ENCODE measurements at regions not wholly inside any gene's neighbourhood (a gene's known extent, or its start where the extent isn't known, plus 50 kb on each side); places are given as distances from the start of the nearest gene placed in this dataset.
"Not testable (repeated sequence)": the region's sequence is repeated elsewhere in the genome, so short reads cannot be mapped to it uniquely, and the experiment has no call there.

GRCh38 chrX:42432552-42432951 is 345.4 kb downstream of the PPP1R2C start:
- DNase-seq: no peak

DNA sequence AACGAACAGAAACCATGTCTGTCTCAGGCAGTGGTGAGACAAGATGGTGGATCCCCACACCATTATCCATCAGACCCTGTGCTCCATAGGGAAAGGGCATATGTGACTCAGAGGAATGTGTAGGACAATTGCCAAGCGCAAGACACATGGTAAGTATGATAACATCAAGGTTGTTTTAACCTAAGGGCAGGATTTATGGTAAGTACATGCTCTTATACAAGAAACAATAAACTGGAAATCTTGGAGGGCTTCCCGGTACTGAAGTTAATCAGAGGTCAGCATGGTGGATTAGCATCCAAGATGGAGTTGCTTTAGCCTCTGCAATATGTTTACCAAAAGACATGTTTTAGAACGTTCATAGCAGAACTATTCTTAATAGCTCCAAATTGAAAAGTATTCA is 355.0 kb downstream of the PPP1R2C start:
- no peak for DNase-seq

DNA sequence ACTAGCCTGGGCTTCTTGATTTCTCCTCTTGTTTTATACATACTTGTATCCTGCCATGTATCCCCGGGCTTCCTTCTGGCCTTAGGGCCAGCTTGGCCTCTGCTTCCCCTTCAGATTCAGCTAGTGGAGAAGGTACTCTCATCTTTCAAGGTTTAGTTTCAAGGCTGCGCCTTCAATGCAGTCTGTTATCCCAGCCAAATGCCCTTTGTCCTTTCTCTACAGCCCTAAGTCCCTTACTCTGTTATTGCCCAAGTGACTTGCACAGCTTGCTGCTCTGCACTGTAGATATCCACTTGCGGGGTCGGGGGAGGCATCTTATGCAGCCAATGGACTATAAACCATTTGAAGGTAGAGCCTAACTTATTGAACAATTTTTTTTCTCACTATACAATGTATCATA is 357.5 kb downstream of the PPP1R2C start:
- DNase-seq: no peak

DNA sequence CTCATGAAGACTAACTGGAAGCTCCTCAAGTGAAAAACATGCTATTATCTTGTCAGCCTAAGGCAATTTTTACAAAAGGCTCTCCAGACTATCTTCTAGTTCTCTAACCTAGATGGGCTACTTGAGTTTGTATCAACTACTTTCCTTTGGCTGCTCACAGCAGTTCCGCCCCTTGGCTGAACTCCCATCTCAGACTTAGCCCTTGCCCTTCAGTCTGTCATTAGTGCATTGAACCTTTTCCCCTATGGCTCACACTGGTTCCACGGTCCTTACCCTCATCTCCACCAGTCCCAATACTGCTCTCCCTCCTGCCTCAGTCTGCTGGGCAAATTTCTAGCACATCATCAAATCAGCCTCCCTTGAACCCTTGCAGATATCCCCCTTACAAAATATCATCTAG is 362.3 kb downstream of the PPP1R2C start:
- DNase-seq: no peak

DNA sequence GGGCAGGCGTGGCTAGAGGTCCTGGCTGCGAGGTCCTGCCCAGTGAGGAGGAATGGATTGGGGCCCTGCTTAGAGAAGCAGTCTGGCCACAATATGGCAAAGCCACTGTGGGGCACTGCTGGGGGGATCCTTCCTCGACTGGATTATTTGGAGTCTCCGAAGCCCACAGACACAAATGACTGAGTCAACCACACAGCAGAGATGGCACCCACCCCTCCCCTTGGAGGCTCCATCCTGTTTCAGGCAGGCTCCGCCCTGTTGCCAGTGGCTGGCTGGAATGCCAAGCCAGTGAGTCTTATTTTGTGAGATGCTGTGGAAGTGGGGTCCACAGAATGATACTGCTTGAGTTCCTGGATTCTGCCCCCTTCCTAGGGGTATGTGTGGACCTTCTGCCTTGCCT is 363.9 kb downstream of the PPP1R2C start:
- no peak for DNase-seq

GRCh38 chrX:42399632-42400024 is 378.3 kb downstream of the PPP1R2C start:
- DNase-seq: no peak

- no peak for DNase-seq
Observed at GRCh38 chrX:42398967-42399631, 378.9 kb downstream of the PPP1R2C start.

DNA sequence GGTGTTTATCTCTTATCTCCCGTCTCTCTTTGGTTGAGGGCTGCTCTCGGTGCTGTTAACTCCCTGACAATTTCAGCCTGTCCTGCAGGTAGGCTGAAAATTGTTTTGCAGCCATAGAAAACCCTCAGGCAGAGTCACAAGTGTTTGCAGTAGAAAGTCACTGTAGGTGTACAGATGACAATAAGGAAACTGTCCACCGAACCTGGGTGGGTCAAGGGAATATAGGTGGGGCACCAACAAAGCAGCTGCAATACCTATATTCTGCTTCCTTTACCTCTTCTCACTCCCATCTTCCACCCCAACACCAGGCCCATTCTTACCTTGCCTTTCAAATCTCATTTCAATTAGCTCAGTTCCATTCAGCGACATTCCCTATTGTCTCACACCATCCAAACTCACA is 381.8 kb downstream of the PPP1R2C start:
- DNase-seq: no peak

DNA sequence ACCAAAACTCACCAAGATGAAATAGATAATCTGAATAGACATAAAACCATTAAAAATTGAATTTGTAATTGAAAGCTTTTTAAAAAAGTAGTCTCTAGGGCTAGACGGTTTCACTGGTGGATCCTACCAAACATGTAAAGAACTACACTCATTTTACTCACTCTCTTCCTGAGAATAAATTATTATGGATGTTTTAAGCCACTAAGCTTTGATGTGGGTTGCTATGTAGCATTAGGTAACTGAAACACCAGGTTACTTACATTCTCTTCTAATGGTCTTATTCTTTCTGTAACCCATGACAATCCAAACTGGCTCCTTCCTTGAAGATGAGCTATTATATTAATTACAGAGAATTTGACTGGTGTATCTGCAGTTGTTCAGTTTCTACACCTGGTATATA is 385.1 kb downstream of the PPP1R2C start:
- DNase-seq: no peak

- DNase-seq: no peak
Observed at GRCh38 chrX:42386681-42387080, 391.3 kb downstream of the PPP1R2C start.

DNA sequence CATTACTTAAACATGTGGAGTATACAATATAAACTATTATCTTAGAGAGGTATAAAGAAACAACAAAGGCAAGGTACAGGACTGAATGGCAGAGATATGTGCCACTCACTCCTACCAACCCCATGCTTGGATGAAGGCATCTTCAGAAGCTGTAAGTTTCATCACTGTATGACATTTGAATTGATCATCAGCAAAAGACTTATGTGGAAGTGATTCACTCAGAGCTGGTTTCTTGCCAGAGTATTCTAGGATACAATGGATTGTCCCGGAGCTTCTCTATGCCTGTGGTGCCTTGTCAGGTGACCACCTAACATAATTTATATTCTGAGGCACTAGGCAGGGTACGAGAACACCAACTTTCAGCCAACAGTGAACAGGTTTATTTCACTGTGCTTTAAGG is 392.2 kb downstream of the PPP1R2C start:
- DNase-seq: no peak

GRCh38 chrX:42384956-42385355 is 393.0 kb downstream of the PPP1R2C start:
- no peak for DNase-seq

DNA sequence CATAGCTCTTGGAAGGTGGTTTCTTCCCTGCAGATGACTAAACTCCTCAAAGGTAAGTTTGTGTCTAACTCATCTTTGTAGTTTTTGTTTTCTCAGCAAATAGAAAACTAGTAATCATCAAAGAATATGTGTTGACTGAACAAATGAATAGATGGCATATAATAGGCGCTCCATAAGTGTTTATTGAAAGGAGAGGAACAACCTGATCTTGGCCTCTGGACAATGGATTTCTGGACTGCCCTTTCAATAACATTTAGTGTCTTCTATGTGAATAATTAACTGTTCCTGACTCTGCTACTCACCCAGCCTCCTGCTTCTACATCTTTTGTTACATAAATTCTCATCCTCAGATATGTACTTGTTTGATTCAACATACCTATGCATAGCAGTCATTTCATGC is 399.1 kb downstream of the PPP1R2C start:
- DNase-seq: no peak

GRCh38 chrX:42375086-42375485 is 402.9 kb downstream of the PPP1R2C start:
- no peak for DNase-seq

GRCh38 chrX:42366181-42366580 is 411.8 kb downstream of the PPP1R2C start:
- DNase-seq: no peak

DNA sequence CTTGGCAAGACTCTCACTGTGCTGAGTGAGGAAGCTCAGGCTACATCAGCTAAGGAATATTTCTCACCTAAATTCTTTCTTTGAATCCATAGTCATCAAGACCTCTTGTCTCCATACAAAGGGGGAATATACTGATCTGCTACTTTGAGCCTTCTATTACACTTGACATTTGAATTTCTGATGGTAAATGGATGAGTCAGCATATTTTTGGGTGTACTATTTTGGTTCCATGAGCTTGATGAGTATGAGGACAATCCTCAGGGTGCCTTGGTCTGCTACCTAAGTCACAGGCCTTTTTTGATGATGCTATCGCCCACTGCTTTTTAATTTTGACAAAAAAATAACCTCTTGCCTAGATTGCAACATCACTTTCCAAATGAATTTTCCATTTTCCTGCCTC is 415.7 kb downstream of the PPP1R2C start:
- no peak for DNase-seq

DNA sequence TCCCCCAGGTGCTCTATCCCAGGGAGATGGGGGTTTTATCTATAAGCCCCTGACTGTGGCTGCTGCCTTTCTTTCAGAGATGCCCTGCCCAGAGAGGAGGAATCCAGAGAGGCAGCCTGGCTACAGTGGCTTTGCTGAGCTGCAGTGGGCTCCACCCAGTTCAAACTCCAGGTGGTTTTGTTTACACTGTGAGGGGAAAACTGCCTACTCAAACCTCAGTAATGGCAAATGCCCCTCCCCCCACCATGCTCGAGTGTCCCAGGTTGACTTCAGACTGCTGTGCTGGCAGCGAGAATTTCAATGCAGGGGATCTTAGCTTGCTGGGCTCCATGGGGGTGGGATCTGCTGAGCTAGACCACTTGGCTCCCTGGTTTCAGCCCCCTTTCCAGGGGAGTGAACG is 419.6 kb upstream of the CASK start:
- DNase-seq: not testable (repeated sequence)
